H9 (cell line): ENCODE measurements at regions not wholly inside any gene's neighbourhood (a gene's known extent, or its start where the extent isn't known, plus 50 kb on each side); places are given as distances from the start of the nearest gene placed in this dataset.
A peak's percentile ranks its signal among the peaks of the same experiment; 100 is the strongest.

Experiments
- DNase-seq: peaks from one replicate; pipeline ENCODE4 v3.0.0-alpha.2; 2017
- H2AFZ ChIP-seq: one replicate; pipeline ENCODE4 v1.6.1; 2013; ENCODE audit warnings: mild to moderate bottlenecking, low read length, control low read depth, moderate library complexity
- H2AK5ac ChIP-seq: 2 replicates; pipeline ENCODE4 v1.6.1; 2013; ENCODE audit warnings: low read length, control low read depth, mixed read lengths; ENCODE audit not compliant: insufficient read length
- H2BK120ac ChIP-seq: one replicate; pipeline ENCODE4 v1.6.1; 2013; ENCODE audit warnings: low read depth, mild to moderate bottlenecking, low read length, control low read depth, inconsistent platforms; ENCODE audit not compliant: poor library complexity, severe bottlenecking
- H2BK12ac ChIP-seq: 2 replicates; pipeline ENCODE4 v1.6.1; 2013; ENCODE audit warnings: low read length, control low read depth, mixed read lengths, low read depth; ENCODE audit not compliant: insufficient read length
- H2BK15ac ChIP-seq: 2 replicates; pipeline ENCODE4 v1.6.1; 2013; ENCODE audit warnings: low read depth, low read length, control low read depth
- H2BK20ac ChIP-seq: one replicate; pipeline ENCODE4 v1.6.1; 2013; ENCODE audit warnings: low read depth, mild to moderate bottlenecking, low read length, control low read depth, inconsistent platforms; ENCODE audit not compliant: poor library complexity, severe bottlenecking
- H2BK5ac ChIP-seq: 2 replicates; pipeline ENCODE4 v1.6.1; 2013; ENCODE audit warnings: low read length, control low read depth, mixed read lengths; ENCODE audit not compliant: insufficient read length
- H3K14ac ChIP-seq: 2 replicates; pipeline ENCODE4 v1.6.1; 2013; ENCODE audit warnings: low read length, control low read depth; ENCODE audit not compliant: insufficient read depth
- H3K18ac ChIP-seq: 2 replicates; pipeline ENCODE4 v1.6.1; 2013; ENCODE audit warnings: low read depth, mild to moderate bottlenecking, mixed read lengths, low read length, control low read depth; ENCODE audit not compliant: insufficient read length
- H3K23ac ChIP-seq: 2 replicates; pipeline ENCODE4 v1.6.1; 2013; ENCODE audit warnings: low read length, control low read depth, mixed read lengths, low read depth; ENCODE audit not compliant: insufficient read length
- H3K23me2 ChIP-seq: 2 replicates; pipeline ENCODE4 v1.6.1; 2013; ENCODE audit warnings: low read depth, mild to moderate bottlenecking, mixed read lengths, low read length, control low read depth; ENCODE audit not compliant: insufficient read length, poor library complexity, severe bottlenecking
- H3K27ac ChIP-seq: 2 replicates; pipeline ENCODE4 v1.5.1; 2013; ENCODE audit warnings: low read length, control low read depth, mixed read lengths, low read depth; ENCODE audit not compliant: insufficient read length
- H3K27me3 ChIP-seq: 2 replicates; pipeline ENCODE4 v1.6.1; 2013; ENCODE audit warnings: low read length, control low read depth, inconsistent platforms; ENCODE audit not compliant: insufficient read depth
- H3K4ac ChIP-seq: 2 replicates; pipeline ENCODE4 v1.6.1; 2013; ENCODE audit warnings: low read depth, mild to moderate bottlenecking, control low read depth, inconsistent platforms, low read length, moderate library complexity
- H3K4me1 ChIP-seq: 2 replicates; pipeline ENCODE4 v1.6.1; 2013; ENCODE audit warnings: low read length, control low read depth, inconsistent platforms; ENCODE audit not compliant: insufficient read depth
- H3K4me2 ChIP-seq: 2 replicates; pipeline ENCODE4 v1.6.1; 2013; ENCODE audit warnings: low read length, control low read depth, mixed read lengths; ENCODE audit not compliant: insufficient read length, insufficient read depth
- H3K56ac ChIP-seq: 2 replicates; pipeline ENCODE4 v1.6.1; 2013; ENCODE audit warnings: low read depth, mild to moderate bottlenecking, mixed read lengths, low read length, control low read depth; ENCODE audit not compliant: insufficient read length
- H3K79me1 ChIP-seq: 2 replicates; pipeline ENCODE4 v1.6.1; 2013; ENCODE audit warnings: low read depth, mild to moderate bottlenecking, moderate library complexity, low read length, control low read depth, inconsistent platforms; ENCODE audit not compliant: insufficient read depth, poor library complexity, severe bottlenecking
- H3K79me2 ChIP-seq: 2 replicates; pipeline ENCODE4 v1.6.1; 2013; ENCODE audit warnings: low read length, control low read depth, inconsistent platforms; ENCODE audit not compliant: insufficient read depth
- H3K9ac ChIP-seq: 2 replicates; pipeline ENCODE4 v1.6.1; 2013; ENCODE audit warnings: low read length, control low read depth, mixed read lengths; ENCODE audit not compliant: insufficient read length; ENCODE audit errors: extremely low read depth
- H3K9me3 ChIP-seq: one replicate; pipeline ENCODE4 v1.6.1; 2013; ENCODE audit warnings: low read depth, low read length, inconsistent platforms; ENCODE audit not compliant: control insufficient read depth
- H3T11ph ChIP-seq: one replicate; pipeline ENCODE4 v1.6.1; 2013; ENCODE audit warnings: mild to moderate bottlenecking, low read length, control low read depth, inconsistent platforms
- H4K20me1 ChIP-seq: one replicate; pipeline ENCODE4 v1.6.1; 2013; ENCODE audit not compliant: control insufficient read depth, insufficient read length, insufficient read depth
- H4K5ac ChIP-seq: 2 replicates; pipeline ENCODE4 v1.6.1; 2013; ENCODE audit warnings: low read depth, mild to moderate bottlenecking, mixed read lengths, low read length, control low read depth; ENCODE audit not compliant: insufficient read length
- H4K8ac ChIP-seq: replicated peaks from 2 replicates; pipeline ENCODE4 v1.6.1; 2013; ENCODE audit warnings: low read length, control low read depth, mixed read lengths, low read depth; ENCODE audit not compliant: insufficient read length
- H4K91ac ChIP-seq: 2 replicates; pipeline ENCODE4 v1.6.1; 2013; ENCODE audit warnings: low read depth, mild to moderate bottlenecking, moderate library complexity, mixed read lengths, low read length, control low read depth; ENCODE audit not compliant: insufficient read length
- H3K27ac Mint-ChIP-seq, 3 experiments: 2 replicates in 2 of 3; 3 replicates in 1 of 3; pipeline ENCODE4 v1.8.0; 2020 to 2021; ENCODE audit warnings: mixed read lengths in 3 of 3, mild to moderate bottlenecking in 1 of 3, moderate library complexity in 1 of 3
- H3K27me3 Mint-ChIP-seq: 2 replicates; pipeline ENCODE4 v1.8.0; 2021; ENCODE audit warnings: low read depth, mild to moderate bottlenecking, moderate library complexity, mixed read lengths
- H3K36me3 Mint-ChIP-seq, 3 experiments: 2 replicates in 2 of 3; 3 replicates in 1 of 3; pipeline ENCODE4 v1.8.0; 2020 to 2021; ENCODE audit warnings: low read depth in 3 of 3, mixed read lengths in 3 of 3; ENCODE audit not compliant: insufficient read depth in 1 of 3
- H3K4me1 Mint-ChIP-seq, 2 experiments: 2 replicates each; pipeline ENCODE4 v1.8.0; 2020; ENCODE audit warnings: mixed read lengths in 2 of 2
- H3K4me3 Mint-ChIP-seq, 2 experiments: 2 replicates in 1 of 2; 3 replicates in 1 of 2; pipeline ENCODE4 v1.8.0; 2020 to 2021; ENCODE audit warnings: mild to moderate bottlenecking in 2 of 2, mixed read lengths in 2 of 2, moderate library complexity in 1 of 2
- H3K9me3 Mint-ChIP-seq, 2 experiments: 2 replicates in 1 of 2; 3 replicates in 1 of 2; pipeline ENCODE4 v1.8.0; 2020; ENCODE audit warnings: mild to moderate bottlenecking in 2 of 2, mixed read lengths in 2 of 2, moderate library complexity in 1 of 2
- CTCF ChIP-seq: fragments of 200-600 bp; sonication (generic); conservative IDR thresholded peaks from 3 replicates; pipeline ENCODE4 v1.8.0; 2021; ENCODE audit warnings: antibody characterized with exemption, mild to moderate bottlenecking
- WGBS: extraction: QIAGEN DNeasy Blood & Tissue Kit; methylation state at CpG from one replicate; pipeline ENCODE4 v1.1.7; 2013; ENCODE audit warnings: missing lambda C conversion rate, low lambda C conversion rate, mixed read lengths; ENCODE audit not compliant: insufficient read length; ENCODE audit errors: extremely low coverage; 5-methylcytosine and 5-hydroxymethylcytosine counted together

GRCh38 chr5:81856948-81857928 is 106.3 kb upstream of the SSBP2 start:
- peak; percentile 73 for TF ChIP-seq CTCF
- Histone ChIP-seq H4K8ac (no peak overlapping the region), H3K23ac (no peak overlapping the region), H3K27me3 (no peaks in the 10 kb centered on the region), H3K79me2 (no peaks in the 10 kb centered on the region), H3K9me3 (no peaks in the 10 kb centered on the region), H4K20me1 (no peaks in the 10 kb centered on the region), H2AFZ (no peak overlapping the region), H3K23me2 (peaks cover 8% of the 10 kb centered on the region), H3K9ac (no peak overlapping the region), H3K14ac (no peak overlapping the region), H3K4me1 (peaks cover 4% of the 10 kb centered on the region), H3K56ac (no peak overlapping the region), H2BK5ac (no peak overlapping the region), H2BK20ac (no peak overlapping the region), H2BK15ac (no peak overlapping the region), H2BK12ac (no peak overlapping the region), H3T11ph (no peak overlapping the region), H4K5ac (no peak overlapping the region), H3K4ac (no peak overlapping the region), H4K91ac (no peak overlapping the region), H3K4me2 (no peak overlapping the region), H2BK120ac (no peak overlapping the region), H3K18ac (no peak overlapping the region), H2AK5ac (no peak overlapping the region), H3K79me1 (no peaks in the 10 kb centered on the region), H3K27ac (no peak overlapping the region)
- Mint-ChIP-seq H3K4me3 (no peak overlapping the region), H3K27me3 (no peaks in the 10 kb centered on the region), H3K4me1 (peaks cover 45 to 48% of the 10 kb centered on the region in 2 experiments), H3K27ac (peak overlapping the region in 1 of 3 experiments; percentile 34; a peak in 4 of 7 replicates), H3K9me3 (no peaks in the 10 kb centered on the region), H3K36me3 (no peaks in the 10 kb centered on the region)
- no CpG with 5 or more reads among the region's 14 CpGs for WGBS
- peak; percentile 58 for DNase-seq
